A549 (cell line): ENCODE measurements at regions not wholly inside any gene's neighbourhood (a gene's known extent, or its start where the extent isn't known, plus 50 kb on each side); places are given as distances from the start of the nearest gene placed in this dataset.

Source experiments
- CBX2 ChIP-seq: fragments of 200-600 bp; sonication (generic); IDR thresholded peaks from 2 replicates; pipeline ENCODE4 v1.6.1; 2016; ENCODE audit warnings: low read depth, mild to moderate bottlenecking, borderline replicate concordance
- CEBPB ChIP-seq, 2 experiments: fragments of >200 bp in 1 of 2; sonication (Bioruptor Twin) in 1 of 2; formaldehyde crosslinking in 1 of 2; IDR thresholded peaks; 2 replicates each; pipeline ENCODE4 v1.6.1; 2012 to 2016
- CTCF ChIP-seq: fragments of >200 bp; sonication (Bioruptor Twin); formaldehyde crosslinking; IDR thresholded peaks from 3 replicates; pipeline ENCODE4 v1.5.1; 2016
- EHMT2 ChIP-seq: fragments of 200-600 bp; sonication (generic); IDR thresholded peaks from 2 replicates; pipeline ENCODE4 v1.6.1; 2016; ENCODE audit warnings: antibody characterized with exemption, low read depth, mild to moderate bottlenecking, moderate library complexity
- GATA3 ChIP-seq: IDR thresholded peaks from 2 replicates; pipeline ENCODE4 v1.6.1; 2012; ENCODE audit warnings: borderline replicate concordance
- JUNB ChIP-seq: fragments of >200 bp; sonication (Bioruptor Twin); formaldehyde crosslinking; IDR thresholded peaks from 2 replicates; pipeline ENCODE4 v1.6.1; 2016
- KDM5A ChIP-seq: fragments of 200-600 bp; sonication (generic); IDR thresholded peaks from 2 replicates; pipeline ENCODE4 v1.6.1; 2016; ENCODE audit warnings: antibody characterized with exemption, mild to moderate bottlenecking
- MAZ ChIP-seq: fragments of 150-350 bp; IDR thresholded peaks from 2 replicates; pipeline ENCODE4 v1.6.1; 2014; ENCODE audit warnings: antibody characterized with exemption, low read depth, low read length, borderline replicate concordance
- PHF8 ChIP-seq: fragments of 200-600 bp; sonication (generic); IDR thresholded peaks from 2 replicates; pipeline ENCODE4 v1.6.1; 2016; ENCODE audit warnings: low read depth, mild to moderate bottlenecking, antibody characterized with exemption, moderate library complexity, borderline replicate concordance
- POLR2A ChIP-seq: IDR thresholded peaks from 2 replicates; pipeline ENCODE4 v1.6.1; 2012; ENCODE audit warnings: mild to moderate bottlenecking, low read length
- ZC3H11A ChIP-seq: fragments of 450-650 bp; IDR thresholded peaks from 2 replicates; pipeline ENCODE4 v1.6.1; 2014; ENCODE audit warnings: antibody characterized with exemption, mild to moderate bottlenecking
- ZFP36 ChIP-seq: fragments of 450-650 bp; IDR thresholded peaks from 2 replicates; pipeline ENCODE4 v1.6.1; 2014; ENCODE audit warnings: borderline replicate concordance; ENCODE audit not compliant: partially characterized antibody
- TF ChIP-seq, protein P1 (sequence below): IDR thresholded peaks from 2 replicates; pipeline ENCODE4 v1.6.1; 2012
- TF ChIP-seq, protein P2 (sequence below): fragments of 200-600 bp; sonication (generic); IDR thresholded peaks from 2 replicates; pipeline ENCODE4 v1.6.1; 2016; ENCODE audit warnings: antibody characterized with exemption, mild to moderate bottlenecking, moderate library complexity

DNA sequence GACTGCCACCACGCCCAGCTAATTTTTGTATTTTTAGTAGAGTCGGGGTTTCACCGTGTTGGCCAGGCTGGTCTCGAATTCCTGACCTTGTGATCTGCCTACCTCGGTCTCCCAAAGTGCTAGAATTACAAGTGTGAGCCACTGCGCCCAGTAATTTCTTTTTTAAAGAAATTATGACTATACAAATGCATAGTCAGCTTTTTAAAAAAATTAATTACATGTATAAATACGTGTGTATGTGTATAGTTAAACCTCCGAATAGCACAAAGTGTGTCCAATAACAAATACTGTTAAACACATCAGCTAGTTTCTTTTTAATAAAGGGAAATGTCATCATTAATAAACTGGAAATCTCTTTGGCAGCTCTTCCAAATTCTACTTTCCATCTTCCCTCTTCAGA lies 135.5 kb upstream of the SALL4 start:
- TF ChIP-seq CTCF (no peak), JUNB (no peak), MAZ (no peak), ZC3H11A (no peak), CEBPB (IDR thresholded peaks at IDR 0.05) (no peak), EHMT2 (no peak), CBX2 (no peak), KDM5A (no peak), GATA3 (no peak), PHF8 (no peak), POLR2A (no peak), ZFP36 (no peak)
- TF ChIP-seq, protein P1, sequence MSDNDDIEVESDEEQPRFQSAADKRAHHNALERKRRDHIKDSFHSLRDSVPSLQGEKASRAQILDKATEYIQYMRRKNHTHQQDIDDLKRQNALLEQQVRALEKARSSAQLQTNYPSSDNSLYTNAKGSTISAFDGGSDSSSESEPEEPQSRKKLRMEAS = no peak
- TF ChIP-seq, protein P2, sequence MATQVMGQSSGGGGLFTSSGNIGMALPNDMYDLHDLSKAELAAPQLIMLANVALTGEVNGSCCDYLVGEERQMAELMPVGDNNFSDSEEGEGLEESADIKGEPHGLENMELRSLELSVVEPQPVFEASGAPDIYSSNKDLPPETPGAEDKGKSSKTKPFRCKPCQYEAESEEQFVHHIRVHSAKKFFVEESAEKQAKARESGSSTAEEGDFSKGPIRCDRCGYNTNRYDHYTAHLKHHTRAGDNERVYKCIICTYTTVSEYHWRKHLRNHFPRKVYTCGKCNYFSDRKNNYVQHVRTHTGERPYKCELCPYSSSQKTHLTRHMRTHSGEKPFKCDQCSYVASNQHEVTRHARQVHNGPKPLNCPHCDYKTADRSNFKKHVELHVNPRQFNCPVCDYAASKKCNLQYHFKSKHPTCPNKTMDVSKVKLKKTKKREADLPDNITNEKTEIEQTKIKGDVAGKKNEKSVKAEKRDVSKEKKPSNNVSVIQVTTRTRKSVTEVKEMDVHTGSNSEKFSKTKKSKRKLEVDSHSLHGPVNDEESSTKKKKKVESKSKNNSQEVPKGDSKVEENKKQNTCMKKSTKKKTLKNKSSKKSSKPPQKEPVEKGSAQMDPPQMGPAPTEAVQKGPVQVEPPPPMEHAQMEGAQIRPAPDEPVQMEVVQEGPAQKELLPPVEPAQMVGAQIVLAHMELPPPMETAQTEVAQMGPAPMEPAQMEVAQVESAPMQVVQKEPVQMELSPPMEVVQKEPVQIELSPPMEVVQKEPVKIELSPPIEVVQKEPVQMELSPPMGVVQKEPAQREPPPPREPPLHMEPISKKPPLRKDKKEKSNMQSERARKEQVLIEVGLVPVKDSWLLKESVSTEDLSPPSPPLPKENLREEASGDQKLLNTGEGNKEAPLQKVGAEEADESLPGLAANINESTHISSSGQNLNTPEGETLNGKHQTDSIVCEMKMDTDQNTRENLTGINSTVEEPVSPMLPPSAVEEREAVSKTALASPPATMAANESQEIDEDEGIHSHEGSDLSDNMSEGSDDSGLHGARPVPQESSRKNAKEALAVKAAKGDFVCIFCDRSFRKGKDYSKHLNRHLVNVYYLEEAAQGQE = no peak
